ENCODE measurements at regions not wholly inside any gene's neighbourhood (a gene's known extent, or its start where the extent isn't known, plus 50 kb on each side); places are given as distances from the start of the nearest gene placed in this dataset.

- no peak for TF ChIP-seq REST (IDR thresholded peaks at IDR 0.05; ENCODE audit: insufficient read depth in 1 of 2, low read depth in 2 of 2, low read length in 2 of 2)
- TF ChIP-seq POLR2AphosphoS5 (IDR thresholded peaks at IDR 0.05; ENCODE audit: low read depth, low read length), result no peak
- no peak for TF ChIP-seq SIN3A (IDR thresholded peaks at IDR 0.05; ENCODE audit: borderline replicate concordance, insufficient read depth, low read length)
- no peak for TF ChIP-seq FOXP2 (optimal IDR thresholded peaks at IDR 0.05; ENCODE audit: borderline replicate concordance, extremely low read depth, extremely low read length, insufficient read depth)
These were observed 1085.4 kb downstream of the SLC6A15 start for GRCh38 chr12:83827193-83827592.

All from PFSK-1 (cell line).